Stimulated activated naive B cell treated with anti-CD40 and anti-IgM and Interleukin-4, amounts not matched to agents 10 μg/mL and 1 μg/mL and 100 μg/mL, for 72 hours (primary cell): ENCODE measurements at regions not wholly inside any gene's neighbourhood (a gene's known extent, or its start where the extent isn't known, plus 50 kb on each side); places are given as distances from the start of the nearest gene placed in this dataset.
"Not testable (repeated sequence)": the region's sequence is repeated elsewhere in the genome, so short reads cannot be mapped to it uniquely, and the experiment has no call there.

ENCODE experiments used
- ATAC-seq, 2 donors: fragments of 150-1000 bp; cut with Tn5 transposase; replicated peaks; 2 replicates each; pipeline ENCODE4 v1.10.0; 2021; ENCODE audit warnings: moderate library complexity in 1 of 2
- DNase-seq: peaks from one replicate; pipeline ENCODE4 v3.0.0; 2021
- H3K27ac Mint-ChIP-seq: one replicate; pipeline ENCODE4 v1.8.0; 2022; ENCODE audit warnings: mild to moderate bottlenecking, mixed read lengths
- H3K27me3 Mint-ChIP-seq, 2 donors: one replicate each; pipeline ENCODE4 v1.8.0; 2022; ENCODE audit warnings: mixed read lengths in 2 of 2
- H3K36me3 Mint-ChIP-seq, 2 donors: one replicate each; pipeline ENCODE4 v1.8.0; 2022; ENCODE audit warnings: mixed read lengths in 2 of 2, mild to moderate bottlenecking in 1 of 2
- H3K4me1 Mint-ChIP-seq, 2 donors: one replicate each; pipeline ENCODE4 v1.8.0; 2022; ENCODE audit warnings: mixed read lengths in 2 of 2, mild to moderate bottlenecking in 1 of 2
- H3K4me3 Mint-ChIP-seq, 2 donors: one replicate each; pipeline ENCODE4 v1.8.0; 2022; ENCODE audit warnings: mild to moderate bottlenecking in 2 of 2, mixed read lengths in 2 of 2, moderate library complexity in 1 of 2
- H3K9me3 Mint-ChIP-seq, 2 donors: one replicate each; pipeline ENCODE4 v1.8.0; 2022; ENCODE audit warnings: mixed read lengths in 2 of 2, mild to moderate bottlenecking in 1 of 2

GRCh38 chr13:59391696-59392095 is 772.0 kb downstream of the DIAPH3 start:
- peaks cover 5 to 8% of the 10 kb centered on the region in 2 donors for H3K27me3 Mint-ChIP-seq
- no peaks in the 10 kb centered on the region for H3K4me1 Mint-ChIP-seq
- no peak overlapping the region for H3K4me3 Mint-ChIP-seq
- DNase-seq (peak; percentile 42), ATAC-seq (peak; percentile 90 to 93)
- H3K9me3 Mint-ChIP-seq, result no peaks in the 10 kb centered on the region
- H3K36me3 Mint-ChIP-seq, result no peaks in the 10 kb centered on the region
- no peak overlapping the region for H3K27ac Mint-ChIP-seq

- H3K9me3 Mint-ChIP-seq, result no peaks in the 10 kb centered on the region
- H3K27me3 Mint-ChIP-seq, result peaks cover 3 to 8% of the 10 kb centered on the region in 2 donors
- no peaks in the 10 kb centered on the region for H3K36me3 Mint-ChIP-seq
- H3K4me3 Mint-ChIP-seq, result no peak overlapping the region
- peak in 1 of 2 donors; percentile 10 for ATAC-seq
- no peak overlapping the region for H3K27ac Mint-ChIP-seq
- no peak for DNase-seq
- no peaks in the 10 kb centered on the region for H3K4me1 Mint-ChIP-seq
Measured at GRCh38 chr13:59392328-59392727, 771.4 kb downstream of the DIAPH3 start.

- Mint-ChIP-seq H3K36me3 (no peaks in the 10 kb centered on the region), H3K9me3 (no peaks in the 10 kb centered on the region), H3K27me3 (peaks cover 0 to 7% of the 10 kb centered on the region in 2 donors), H3K27ac (no peak overlapping the region), H3K4me1 (peaks cover 0 to 5% of the 10 kb centered on the region in 2 donors), H3K4me3 (no peak overlapping the region)
- DNase-seq (no peak), ATAC-seq (no peak)
Measured at GRCh38 chr13:59394496-59394895, 769.2 kb downstream of the DIAPH3 start.

- DNase-seq (no peak), ATAC-seq (no peak)
- Mint-ChIP-seq H3K4me3 (no peak overlapping the region), H3K27me3 (no peaks in the 10 kb centered on the region), H3K4me1 (peaks cover 0 to 5% of the 10 kb centered on the region in 2 donors), H3K27ac (no peak overlapping the region), H3K36me3 (no peaks in the 10 kb centered on the region), H3K9me3 (peaks cover 2 to 3% of the 10 kb centered on the region in 2 donors)
Measured at GRCh38 chr13:59398127-59398526, 765.6 kb downstream of the DIAPH3 start.

- Mint-ChIP-seq H3K27ac (no peak overlapping the region), H3K9me3 (peaks cover 5 to 6% of the 10 kb centered on the region in 2 donors), H3K4me3 (no peak overlapping the region), H3K4me1 (peaks cover 0 to 5% of the 10 kb centered on the region in 2 donors), H3K36me3 (no peaks in the 10 kb centered on the region), H3K27me3 (no peaks in the 10 kb centered on the region)
- ATAC-seq, result no peak
- no peak for DNase-seq
Measured at GRCh38 chr13:59398661-59399060, 765.1 kb downstream of the DIAPH3 start.

GRCh38 chr13:59399513-59399912 is 764.2 kb downstream of the DIAPH3 start:
- H3K27me3 Mint-ChIP-seq, result no peaks in the 10 kb centered on the region

GRCh38 chr13:59404331-59404730 is 759.4 kb downstream of the DIAPH3 start:
- H3K27me3 Mint-ChIP-seq, result no peaks in the 10 kb centered on the region
- no peak for DNase-seq
- H3K4me1 Mint-ChIP-seq, result no peaks in the 10 kb centered on the region
- H3K27ac Mint-ChIP-seq, result no peak overlapping the region
- H3K36me3 Mint-ChIP-seq, result no peaks in the 10 kb centered on the region
- H3K9me3 Mint-ChIP-seq, result peaks cover 17 to 18% of the 10 kb centered on the region in 2 donors
- no peak for ATAC-seq
- no peak overlapping the region for H3K4me3 Mint-ChIP-seq

More at GRCh38 chr13:59399513-59399912, 764.2 kb downstream of the DIAPH3 start:
- no peak overlapping the region for H3K27ac Mint-ChIP-seq
- ATAC-seq (no peak), DNase-seq (no peak)
- no peak overlapping the region for H3K4me3 Mint-ChIP-seq
- no peaks in the 10 kb centered on the region for H3K36me3 Mint-ChIP-seq
- peaks cover 0 to 5% of the 10 kb centered on the region in 2 donors for H3K4me1 Mint-ChIP-seq
- peaks cover 5 to 6% of the 10 kb centered on the region in 2 donors for H3K9me3 Mint-ChIP-seq

- not testable (repeated sequence) for H3K4me1 Mint-ChIP-seq, H3K36me3 Mint-ChIP-seq, H3K27me3 Mint-ChIP-seq, H3K4me3 Mint-ChIP-seq, H3K27ac Mint-ChIP-seq, DNase-seq, ATAC-seq
- H3K9me3 Mint-ChIP-seq, result peaks cover 21% of the 10 kb centered on the region in 2 donors
Measured at GRCh38 chr13:59407251-59407650, 756.5 kb downstream of the DIAPH3 start.

- Mint-ChIP-seq H3K4me1 (peaks cover 0 to 8% of the 10 kb centered on the region in 2 donors), H3K36me3 (no peaks in the 10 kb centered on the region), H3K27me3 (no peaks in the 10 kb centered on the region), H3K9me3 (peaks cover 15 to 16% of the 10 kb centered on the region in 2 donors), H3K4me3 (no peak overlapping the region), H3K27ac (no peak overlapping the region)
- DNase-seq, result no peak
- ATAC-seq, result no peak
Measured at GRCh38 chr13:59408738-59409137, 755.0 kb downstream of the DIAPH3 start.

- Mint-ChIP-seq H3K36me3 (no peaks in the 10 kb centered on the region), H3K4me1 (peaks cover 0 to 8% of the 10 kb centered on the region in 2 donors), H3K27me3 (no peaks in the 10 kb centered on the region), H3K9me3 (peaks cover 15 to 16% of the 10 kb centered on the region in 2 donors), H3K4me3 (no peak overlapping the region), H3K27ac (no peak overlapping the region)
- DNase-seq (no peak), ATAC-seq (no peak)
Measured at GRCh38 chr13:59409211-59409610, 754.5 kb downstream of the DIAPH3 start.

GRCh38 chr13:59409634-59410200 is 754.0 kb downstream of the DIAPH3 start:
- no peaks in the 10 kb centered on the region for H3K36me3 Mint-ChIP-seq
- no peak overlapping the region for H3K27ac Mint-ChIP-seq

GRCh38 chr13:59413126-59413525 is 750.6 kb downstream of the DIAPH3 start:
- H3K36me3 Mint-ChIP-seq, result no peaks in the 10 kb centered on the region
- DNase-seq, result no peak
- no peak overlapping the region for H3K4me3 Mint-ChIP-seq
- ATAC-seq, result peak; percentile 84 to 92
- H3K4me1 Mint-ChIP-seq, result peaks cover 0 to 8% of the 10 kb centered on the region in 2 donors
- peaks cover 3% of the 10 kb centered on the region in 2 donors for H3K9me3 Mint-ChIP-seq
- H3K27me3 Mint-ChIP-seq, result no peaks in the 10 kb centered on the region
- H3K27ac Mint-ChIP-seq, result no peak overlapping the region

More at GRCh38 chr13:59409634-59410200, 754.0 kb downstream of the DIAPH3 start:
- no peaks in the 10 kb centered on the region for H3K27me3 Mint-ChIP-seq
- DNase-seq, result no peak
- no peak overlapping the region for H3K4me3 Mint-ChIP-seq
- ATAC-seq, result no peak
- H3K4me1 Mint-ChIP-seq, result peaks cover 0 to 8% of the 10 kb centered on the region in 2 donors
- H3K9me3 Mint-ChIP-seq, result peaks cover 15 to 16% of the 10 kb centered on the region in 2 donors

GRCh38 chr13:59414006-59414405 is 749.7 kb downstream of the DIAPH3 start:
- no peaks in the 10 kb centered on the region for H3K36me3 Mint-ChIP-seq
- H3K27ac Mint-ChIP-seq, result no peak overlapping the region
- no peak for ATAC-seq
- peaks cover 3% of the 10 kb centered on the region in 2 donors for H3K9me3 Mint-ChIP-seq
- H3K4me1 Mint-ChIP-seq, result peaks cover 0 to 8% of the 10 kb centered on the region in 2 donors
- no peak overlapping the region for H3K4me3 Mint-ChIP-seq
- no peak for DNase-seq
- no peaks in the 10 kb centered on the region for H3K27me3 Mint-ChIP-seq

GRCh38 chr13:59415498-59415897 is 748.2 kb downstream of the DIAPH3 start:
- DNase-seq, result no peak
- Mint-ChIP-seq H3K9me3 (peaks cover 3% of the 10 kb centered on the region in 2 donors), H3K4me3 (no peak overlapping the region), H3K27ac (no peak overlapping the region), H3K27me3 (no peaks in the 10 kb centered on the region), H3K4me1 (peaks cover 0 to 8% of the 10 kb centered on the region in 2 donors), H3K36me3 (no peaks in the 10 kb centered on the region)
- no peak for ATAC-seq

- DNase-seq (no peak), ATAC-seq (no peak)
- Mint-ChIP-seq H3K27me3 (no peaks in the 10 kb centered on the region), H3K36me3 (no peaks in the 10 kb centered on the region), H3K9me3 (peaks cover 0 to 2% of the 10 kb centered on the region in 2 donors), H3K4me3 (no peak overlapping the region), H3K4me1 (peaks cover 0 to 8% of the 10 kb centered on the region in 2 donors), H3K27ac (no peak overlapping the region)
Measured at GRCh38 chr13:59416561-59416960, 747.2 kb downstream of the DIAPH3 start.
